ELR (cell line): ENCODE measurements at regions not wholly inside any gene's neighbourhood (a gene's known extent, or its start where the extent isn't known, plus 50 kb on each side); places are given as distances from the start of the nearest gene placed in this dataset.
A peak's percentile ranks its signal among the peaks of the same experiment; 100 is the strongest.
"Not testable (repeated sequence)": the region's sequence is repeated elsewhere in the genome, so short reads cannot be mapped to it uniquely, and the experiment has no call there.

ENCODE experiments used
- DNase-seq: peaks from one replicate; pipeline ENCODE4 v3.0.0-alpha.2; 2015; ENCODE audit warnings: low read depth

DNA sequence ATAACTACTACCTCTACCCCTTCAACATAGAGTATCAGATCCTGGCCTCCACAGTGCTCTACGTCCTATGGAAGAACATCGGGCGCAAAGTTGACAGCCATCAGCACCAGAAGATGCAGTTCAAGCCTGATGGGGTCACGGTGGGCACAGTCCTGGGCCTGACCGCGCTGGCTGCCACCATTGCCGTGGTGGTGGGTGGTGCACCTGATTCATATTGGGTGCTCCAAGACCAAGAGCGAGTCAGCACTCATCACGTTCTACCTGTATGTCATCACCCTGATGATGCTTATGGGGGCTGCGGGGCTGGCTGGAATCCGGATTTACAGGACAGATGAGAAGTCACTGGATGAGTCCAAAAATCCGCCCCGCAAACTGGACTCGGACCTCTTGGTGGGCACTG lies 846.4 kb downstream of the RPIA start:
- not testable (repeated sequence) for DNase-seq

DNA sequence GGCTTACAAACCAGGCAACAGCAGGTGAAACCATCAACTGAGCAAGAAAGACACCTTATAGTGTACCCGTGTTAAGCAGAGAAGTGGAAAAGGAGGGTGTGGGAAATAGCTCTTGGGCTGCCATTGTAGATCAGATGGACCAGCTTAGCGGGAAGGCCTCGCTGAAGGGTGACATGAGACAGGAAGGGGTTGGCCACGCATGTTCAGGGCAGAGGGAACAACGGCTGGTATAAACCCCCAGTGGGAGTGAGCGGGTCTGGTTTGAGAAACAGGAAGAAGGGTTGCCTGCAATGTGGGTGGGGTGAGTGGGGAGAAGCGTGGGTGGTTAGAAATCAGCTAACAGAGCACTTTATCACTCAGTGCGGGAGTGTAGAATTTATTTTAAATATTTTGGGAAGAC lies 852.6 kb downstream of the RPIA start:
- not testable (repeated sequence) for DNase-seq

DNA sequence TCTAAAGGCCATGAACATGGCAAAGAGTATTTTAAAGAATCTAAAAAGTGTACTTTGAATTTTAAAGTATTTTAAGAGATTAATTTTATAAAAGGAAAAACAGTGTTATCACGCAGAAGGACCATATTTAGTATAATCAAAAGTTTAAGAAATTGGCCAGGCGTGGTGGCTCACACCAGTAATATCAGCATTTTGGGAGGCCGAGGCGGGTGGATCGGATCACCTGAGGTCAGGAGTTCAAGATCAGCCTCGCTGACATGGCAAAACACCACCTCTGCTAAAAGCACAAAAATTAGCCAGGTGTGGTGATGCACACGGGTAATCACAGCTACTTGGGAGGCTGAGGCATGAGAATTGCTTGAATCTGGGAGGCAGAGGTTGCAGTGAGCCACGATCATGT lies 887.7 kb downstream of the RPIA start:
- DNase-seq = not testable (repeated sequence)

DNA sequence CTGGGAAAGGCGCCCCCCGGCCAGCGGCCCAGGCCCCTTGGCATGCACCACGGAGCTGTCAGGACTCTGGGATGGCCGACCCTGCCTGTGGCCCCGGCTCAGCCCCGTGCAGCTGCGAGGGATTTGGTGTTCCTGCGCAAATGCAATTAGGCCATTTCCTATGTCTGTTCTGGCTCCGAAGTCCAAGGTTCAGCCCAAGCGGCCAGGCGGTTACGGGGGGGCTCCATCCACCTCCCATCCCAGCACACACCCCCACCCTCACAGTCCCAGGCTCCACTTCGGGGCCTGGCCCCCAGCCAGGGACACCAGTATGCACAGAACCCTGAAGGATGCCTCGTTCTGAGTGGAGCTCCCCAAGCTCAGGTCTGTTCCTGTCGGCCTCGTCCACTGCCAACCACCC lies 891.3 kb downstream of the RPIA start:
- not testable (repeated sequence) for DNase-seq

DNA sequence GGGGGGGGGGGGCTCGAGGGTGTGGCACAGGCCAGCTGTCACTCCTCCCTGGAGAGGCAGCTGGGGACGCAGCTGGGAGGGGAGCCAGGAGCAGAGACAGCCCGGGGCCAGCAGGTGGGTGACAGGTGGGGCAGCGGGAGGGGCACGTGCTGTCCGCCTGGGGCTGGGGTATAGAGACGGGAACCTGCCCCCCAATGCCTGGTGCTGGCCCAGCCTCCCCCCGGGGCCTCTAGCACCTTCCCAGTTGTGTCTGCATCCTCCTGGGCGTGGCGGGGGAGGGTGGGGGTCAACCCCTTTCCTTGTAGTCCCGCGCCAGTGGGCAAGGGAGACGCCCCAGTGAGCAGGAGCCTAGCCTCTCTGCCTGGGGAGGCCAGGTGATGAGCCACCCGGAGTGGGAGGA lies 892.6 kb downstream of the RPIA start:
- DNase-seq = not testable (repeated sequence)

DNA sequence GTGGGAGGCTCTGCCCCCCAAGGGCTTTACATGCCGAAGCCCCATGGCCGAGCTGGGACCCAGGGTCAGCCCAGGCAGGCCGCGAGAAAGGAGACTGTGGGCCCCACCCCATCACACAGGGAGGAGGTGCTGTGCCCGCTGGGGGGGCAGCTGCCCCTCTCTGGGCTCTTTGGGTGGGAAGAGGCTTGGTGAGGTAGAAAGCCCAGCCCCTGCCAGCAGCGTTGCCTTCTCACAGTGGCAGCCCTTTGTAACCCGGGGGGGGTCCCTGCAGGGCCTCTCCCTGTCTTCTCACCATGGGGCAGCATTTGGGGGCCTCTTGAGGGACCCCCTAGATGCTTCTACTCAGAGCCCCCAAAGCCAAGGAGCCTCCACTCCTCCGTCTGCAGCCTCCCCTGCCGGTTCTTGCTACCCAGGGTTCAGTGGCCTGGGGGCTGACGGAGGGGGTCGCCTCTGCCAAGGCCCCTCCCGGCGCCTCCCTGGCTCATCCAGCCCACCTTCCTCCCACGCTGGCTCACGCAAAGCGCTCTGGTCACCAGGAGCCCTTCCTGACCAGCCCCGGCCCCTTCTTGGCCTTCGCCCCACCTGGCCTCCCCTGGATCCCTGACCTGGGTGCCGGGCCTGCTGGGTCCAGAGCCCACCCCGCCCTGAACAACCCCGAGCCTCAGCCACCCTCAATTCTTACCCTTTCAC lies 893.5 kb downstream of the RPIA start:
- DNase-seq = not testable (repeated sequence)

DNA sequence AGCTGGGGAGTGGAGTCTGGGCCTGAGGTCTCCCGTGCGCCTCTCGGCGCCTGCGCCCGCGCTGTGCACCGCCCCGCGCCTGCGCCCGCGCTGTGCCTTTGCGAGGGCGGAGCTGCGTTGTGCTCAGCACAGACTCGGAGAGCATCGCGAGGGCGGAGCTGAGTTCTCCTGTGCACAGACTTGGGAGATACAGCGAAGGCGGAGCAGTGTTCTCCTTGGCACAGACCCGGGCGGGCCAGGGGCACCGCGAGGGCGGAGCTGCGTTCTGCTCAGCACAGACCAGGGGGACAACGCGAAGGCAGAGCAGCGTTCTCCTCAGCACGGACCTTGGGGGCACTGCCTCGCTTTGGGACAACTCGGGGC lies 894.1 kb downstream of the RPIA start:
- DNase-seq = peak; percentile 46

DNA sequence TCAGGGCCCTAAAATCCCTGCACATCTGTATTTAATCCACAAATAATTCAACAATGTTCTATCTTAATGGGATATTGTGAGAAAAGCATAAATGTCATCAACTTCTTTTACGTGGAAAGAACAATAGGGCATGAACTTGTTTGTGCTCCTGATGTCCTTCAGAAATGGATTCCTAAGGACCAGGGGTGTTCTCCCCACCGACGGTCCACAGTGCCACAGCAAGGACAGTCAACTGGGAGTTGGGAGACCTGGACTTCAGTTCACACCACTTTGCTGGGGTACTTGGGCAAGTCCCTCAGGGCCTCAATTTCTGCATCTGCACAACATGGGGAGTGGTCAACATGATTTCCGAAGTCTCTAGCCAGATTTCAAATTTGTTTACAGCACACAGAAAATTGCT lies 908.4 kb downstream of the RPIA start:
- DNase-seq = not testable (repeated sequence)

DNA sequence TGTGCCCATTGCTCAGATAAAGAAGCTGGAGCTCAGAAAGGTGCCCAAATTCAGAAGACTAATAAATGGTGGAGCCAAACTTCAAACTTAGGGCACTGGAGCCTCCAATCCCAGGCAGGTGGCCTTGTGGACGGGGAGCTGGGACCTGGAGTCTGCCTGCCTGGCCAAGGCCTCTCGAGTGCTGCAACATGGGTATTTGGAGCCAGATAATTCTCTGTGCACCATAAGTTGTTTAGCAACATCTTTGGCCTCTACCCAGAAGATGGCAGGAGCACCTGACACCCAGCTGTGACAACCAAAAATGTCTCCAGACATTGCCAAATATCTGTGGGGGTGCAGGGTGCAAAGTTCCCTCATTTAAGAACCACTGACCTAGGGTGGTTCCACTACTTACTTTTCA lies 915.0 kb downstream of the RPIA start:
- not testable (repeated sequence) for DNase-seq

DNA sequence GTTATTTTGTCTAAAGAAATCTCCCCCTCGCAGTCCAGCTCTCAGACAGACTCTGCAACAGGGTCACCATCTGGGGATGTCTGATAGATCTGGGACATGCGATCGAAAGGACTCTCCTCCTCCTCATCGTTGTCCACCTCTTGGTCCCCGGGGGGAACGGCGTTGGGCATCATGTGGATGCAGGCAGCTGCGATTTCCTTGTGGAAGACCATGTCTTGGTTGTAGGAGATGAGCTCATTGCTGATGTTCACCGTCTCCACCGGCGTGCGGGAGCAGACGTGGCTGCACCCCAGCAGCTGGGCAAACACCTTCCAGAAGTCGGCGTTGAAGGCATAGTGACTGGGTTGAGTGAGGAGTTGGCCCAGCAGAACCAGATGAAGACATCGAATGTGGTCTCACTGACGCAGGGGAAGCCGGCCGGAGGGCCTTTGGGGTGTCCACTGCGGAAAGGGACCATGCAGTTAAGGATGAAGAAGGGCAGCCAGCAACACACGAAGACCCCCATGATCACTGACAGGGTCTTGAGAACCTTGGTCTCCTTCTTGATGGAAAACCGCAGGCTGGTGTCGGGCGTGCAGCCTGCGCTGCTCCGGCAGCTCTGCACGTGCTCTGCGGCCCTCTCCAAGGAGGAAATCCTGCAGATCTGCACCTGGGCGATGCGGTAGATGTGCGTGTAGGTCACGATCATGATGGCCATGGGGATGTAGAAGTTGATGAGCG lies 918.9 kb downstream of the RPIA start:
- not testable (repeated sequence) for DNase-seq

DNA sequence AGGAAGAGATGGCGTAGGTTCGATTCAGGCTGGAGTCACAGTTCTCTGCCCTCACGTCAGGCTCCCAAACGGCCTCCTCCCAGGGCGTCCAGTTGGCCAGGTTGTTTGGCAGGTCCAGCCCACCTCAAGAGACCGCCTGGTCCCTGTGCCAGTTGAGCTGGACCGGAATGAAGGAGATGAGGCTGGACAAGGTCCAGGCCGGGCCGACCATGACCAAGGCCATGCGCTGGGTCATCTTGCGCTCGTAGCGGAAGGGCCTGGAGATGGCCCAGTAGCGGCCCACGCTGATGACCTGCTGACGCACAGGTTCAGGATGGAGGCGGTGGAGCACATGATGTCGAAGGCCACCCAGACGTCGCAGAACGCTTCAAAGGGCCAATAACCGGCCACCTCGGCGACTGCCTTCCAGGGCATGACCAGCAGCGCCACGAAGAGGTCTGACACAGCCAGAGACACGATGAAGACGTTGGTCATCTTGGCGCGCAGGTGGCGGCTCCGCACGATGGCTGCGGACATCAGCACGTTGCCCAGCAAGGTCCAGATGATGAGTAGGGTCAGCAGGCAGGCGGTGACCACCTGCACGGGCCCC lies 919.5 kb downstream of the RPIA start:
- DNase-seq = not testable (repeated sequence)

DNA sequence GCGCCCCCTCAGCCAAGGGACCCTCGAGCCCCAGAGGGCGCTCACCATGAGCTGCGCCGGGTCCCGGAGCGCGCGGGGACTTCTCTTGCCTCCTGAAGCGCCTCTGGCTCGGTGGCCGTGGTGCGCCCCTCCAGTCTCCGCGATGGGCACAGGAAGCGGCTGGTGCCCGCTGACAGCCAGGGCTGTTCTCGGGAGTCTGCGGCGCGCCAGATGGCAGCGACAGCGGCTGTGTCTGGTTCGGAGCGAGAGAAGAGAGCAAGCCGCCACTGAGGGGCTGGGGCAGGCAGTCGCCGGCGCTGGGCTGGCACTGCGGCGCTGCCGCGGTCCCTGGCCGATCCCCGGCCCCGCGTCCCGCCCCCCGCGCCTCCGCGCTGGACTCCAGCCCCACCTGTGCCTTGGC lies 920.2 kb downstream of the RPIA start:
- DNase-seq = not testable (repeated sequence)

DNA sequence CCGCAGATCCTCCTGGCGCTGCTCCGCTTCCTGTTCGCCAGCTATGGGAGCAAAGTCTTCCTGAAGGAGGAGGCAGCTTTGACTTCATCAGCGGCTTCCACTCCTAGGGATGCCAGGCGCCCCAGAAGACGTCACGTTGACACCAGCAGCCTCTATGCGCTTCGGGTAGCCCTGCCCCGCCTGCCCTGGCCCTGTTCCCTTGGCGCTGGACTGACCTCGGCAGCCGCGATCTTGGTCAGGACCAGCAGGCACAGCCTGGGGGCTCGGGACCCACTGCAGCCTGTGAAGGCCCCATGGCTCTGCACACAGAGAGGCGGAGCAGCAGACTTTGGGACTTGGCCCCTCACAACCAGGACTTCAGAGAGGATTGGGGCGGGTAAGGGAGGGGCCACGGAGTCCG lies 957.8 kb downstream of the RPIA start:
- not testable (repeated sequence) for DNase-seq

DNA sequence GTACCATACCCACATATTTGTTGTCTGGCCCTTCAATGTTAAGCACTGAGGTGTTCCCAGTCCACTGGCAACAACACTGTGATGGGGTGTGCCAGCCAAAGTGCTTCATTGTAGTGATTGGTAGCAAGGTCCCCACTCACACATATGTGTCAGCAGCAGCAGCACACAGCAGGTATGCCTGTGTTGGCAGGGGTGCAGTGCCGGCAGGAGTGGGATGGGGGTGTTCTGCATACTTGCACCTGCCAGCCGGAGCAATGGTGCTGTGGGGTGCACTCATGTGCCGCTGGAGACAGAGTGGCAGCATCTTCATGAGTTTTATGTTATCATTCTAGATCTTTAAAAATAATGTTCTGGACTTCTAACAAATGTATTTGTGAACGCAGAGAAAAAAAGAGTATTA lies 987.8 kb downstream of the RPIA start:
- not testable (repeated sequence) for DNase-seq
